ENCODE measurements at regions not wholly inside any gene's neighbourhood (a gene's known extent, or its start where the extent isn't known, plus 50 kb on each side); places are given as distances from the start of the nearest gene placed in this dataset.

DNA sequence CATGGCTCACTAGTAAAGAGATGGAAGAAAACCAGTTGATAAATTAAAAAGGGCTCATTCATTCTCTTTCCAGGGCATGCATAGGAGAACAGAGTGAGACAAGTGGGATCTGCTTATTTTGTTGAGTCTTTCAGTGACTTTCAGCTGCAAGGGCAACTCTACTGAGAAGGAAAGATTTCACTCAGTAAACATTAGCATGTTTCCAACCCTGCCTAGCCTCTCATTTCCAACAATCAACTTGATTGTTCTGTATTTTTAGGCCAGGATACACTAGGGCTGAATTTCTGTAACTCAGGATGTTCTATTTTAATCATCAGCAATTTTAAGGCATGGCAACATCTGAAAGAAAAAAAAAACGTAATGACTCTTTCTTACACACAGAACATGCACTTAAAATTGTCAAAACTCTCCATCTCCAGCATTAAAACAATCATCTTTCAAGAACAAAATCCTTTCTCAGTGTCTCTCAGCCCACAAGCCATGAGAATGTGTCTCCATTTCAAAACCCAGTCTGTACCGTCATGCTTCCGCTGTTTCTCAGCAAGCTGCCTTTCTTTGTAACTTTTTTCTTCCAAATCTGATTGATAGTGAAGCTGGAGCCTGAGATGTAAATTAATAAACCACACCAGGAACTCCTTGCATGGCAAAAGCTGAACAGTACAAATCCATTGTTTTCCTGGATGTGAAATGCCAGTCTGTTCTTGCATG is 147.2 kb upstream of the KLF14 start:
- TF ChIP-seq CTCF (IDR thresholded peaks at IDR 0.05; ENCODE audit: low read length) = no peak
- no peak for TF ChIP-seq EZH2phosphoT487 (IDR thresholded peaks at IDR 0.05; ENCODE audit: low read length)
- no peak for TF ChIP-seq EZH2 (optimal IDR thresholded peaks at IDR 0.05; ENCODE audit: low read depth, low read length)
